Adipocyte (in vitro differentiated cells): ENCODE measurements at regions not wholly inside any gene's neighbourhood (a gene's known extent, or its start where the extent isn't known, plus 50 kb on each side); places are given as distances from the start of the nearest gene placed in this dataset.
A peak's percentile ranks its signal among the peaks of the same experiment; 100 is the strongest.

Source experiments
- DNase-seq: peaks from one replicate; pipeline ENCODE4 v3.0.0-alpha.2; 2015; ENCODE audit warnings: low read depth
- H3K27me3 ChIP-seq: replicated peaks from 2 replicates; pipeline ENCODE4 v1.7.0; 2013; ENCODE audit warnings: mild to moderate bottlenecking, low read length, moderate library complexity; ENCODE audit not compliant: control insufficient read depth, insufficient read depth
- H3K36me3 ChIP-seq: 2 replicates; pipeline ENCODE4 v1.7.0; 2013; ENCODE audit warnings: low read length, mild to moderate bottlenecking, moderate library complexity; ENCODE audit not compliant: control insufficient read depth, insufficient read depth, severe bottlenecking
- H3K4me1 ChIP-seq: 2 replicates; pipeline ENCODE4 v1.7.0; 2013; ENCODE audit warnings: mild to moderate bottlenecking, low read length, moderate library complexity; ENCODE audit not compliant: control insufficient read depth, insufficient read depth
- H3K4me3 ChIP-seq: 2 replicates; pipeline ENCODE4 v1.7.0; 2013; ENCODE audit warnings: mild to moderate bottlenecking, low read length, moderate library complexity
- H3K9ac ChIP-seq: 2 replicates; pipeline ENCODE4 v1.7.0; 2013; ENCODE audit warnings: mild to moderate bottlenecking, low read length, moderate library complexity
- H3K9me3 ChIP-seq: 2 replicates; pipeline ENCODE4 v1.7.0; 2013; ENCODE audit warnings: mild to moderate bottlenecking, low read length, moderate library complexity; ENCODE audit not compliant: control insufficient read depth

GRCh38 chr4:3826247-3827172 is 60.3 kb downstream of the ADRA2C start:
- Histone ChIP-seq H3K9me3 (no peaks in the 10 kb centered on the region), H3K9ac (no peak overlapping the region), H3K27me3 (peaks cover 48% of the 10 kb centered on the region), H3K36me3 (no peaks in the 10 kb centered on the region), H3K4me1 (peaks cover 9% of the 10 kb centered on the region), H3K4me3 (no peak overlapping the region)
- no peak for DNase-seq

DNA sequence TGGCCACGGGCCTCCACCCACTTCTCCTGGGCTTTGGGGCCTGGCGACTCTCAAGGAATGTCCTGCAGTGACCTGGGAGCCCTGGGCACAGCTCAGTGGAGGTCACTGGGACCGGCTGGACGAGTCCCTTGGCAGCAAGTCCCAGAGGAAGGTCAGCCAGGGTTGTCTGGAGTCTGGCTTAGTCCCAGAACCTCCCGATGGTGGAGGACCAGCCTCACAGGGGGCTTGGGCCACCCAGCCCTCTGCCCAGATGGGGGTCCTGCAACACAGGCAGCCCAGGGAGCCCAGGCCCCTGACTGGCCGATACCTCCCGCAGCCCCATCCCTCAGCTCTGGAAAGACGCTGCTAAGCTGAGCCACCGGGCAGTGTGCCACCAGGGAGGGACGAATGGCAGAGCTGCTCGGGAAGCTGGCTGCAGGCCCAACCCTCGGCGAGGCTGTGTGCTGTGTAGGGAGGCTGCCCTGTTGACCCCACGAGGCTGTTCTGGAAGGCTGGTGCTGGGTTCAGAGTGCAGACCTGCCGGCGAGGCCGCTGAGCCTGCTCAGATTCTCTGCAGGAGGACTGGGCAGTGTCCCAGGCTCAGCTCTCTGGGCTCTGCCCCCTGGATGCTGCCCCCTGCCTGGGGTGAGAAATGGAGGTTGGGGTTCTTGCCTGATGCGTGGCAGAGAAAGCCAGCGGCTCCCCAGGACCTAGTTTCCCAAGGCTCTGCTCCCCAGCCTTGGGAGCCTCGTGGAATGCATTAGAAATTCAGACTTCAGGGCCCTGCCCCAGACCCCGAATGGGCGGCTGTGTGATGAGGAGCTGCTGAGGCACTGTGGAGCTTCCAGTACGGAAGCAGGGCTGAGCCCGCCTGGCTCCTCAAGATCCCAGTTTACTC is 61.7 kb downstream of the ADRA2C start:
- Histone ChIP-seq H3K27me3 (peaks cover 55% of the 10 kb centered on the region), H3K36me3 (no peaks in the 10 kb centered on the region)

GRCh38 chr4:3828546-3828945 is 62.4 kb downstream of the ADRA2C start:
- no peak for DNase-seq
- H3K9me3 ChIP-seq, result no peaks in the 10 kb centered on the region
- no peak overlapping the region for H3K9ac ChIP-seq
- peaks cover 60% of the 10 kb centered on the region for H3K27me3 ChIP-seq
- no peak overlapping the region for H3K4me3 ChIP-seq
- no peaks in the 10 kb centered on the region for H3K36me3 ChIP-seq
- H3K4me1 ChIP-seq, result peaks cover 9% of the 10 kb centered on the region

More for the DNA sequence above, 61.7 kb downstream of the ADRA2C start:
- Histone ChIP-seq H3K9ac (no peak overlapping the region), H3K9me3 (no peaks in the 10 kb centered on the region), H3K4me1 (peaks cover 9% of the 10 kb centered on the region), H3K4me3 (no peak overlapping the region)
- DNase-seq, result peak; percentile 55

GRCh38 chr4:3829211-3829955 is 63.2 kb downstream of the ADRA2C start:
- Histone ChIP-seq H3K36me3 (no peaks in the 10 kb centered on the region), H3K9ac (no peak overlapping the region), H3K27me3 (peaks cover 59% of the 10 kb centered on the region), H3K4me1 (peaks cover 9% of the 10 kb centered on the region), H3K9me3 (no peaks in the 10 kb centered on the region), H3K4me3 (no peak overlapping the region)
- no peak for DNase-seq

GRCh38 chr4:3829956-3830773 is 64.0 kb downstream of the ADRA2C start:
- peaks cover 9% of the 10 kb centered on the region for H3K4me1 ChIP-seq
- peaks cover 63% of the 10 kb centered on the region for H3K27me3 ChIP-seq
- H3K9ac ChIP-seq, result no peak overlapping the region
- H3K4me3 ChIP-seq, result no peak overlapping the region
- no peak for DNase-seq
- no peaks in the 10 kb centered on the region for H3K36me3 ChIP-seq
- no peaks in the 10 kb centered on the region for H3K9me3 ChIP-seq

GRCh38 chr4:3830774-3831528 is 64.8 kb downstream of the ADRA2C start:
- Histone ChIP-seq H3K27me3 (peaks cover 64% of the 10 kb centered on the region), H3K4me1 (peaks cover 9% of the 10 kb centered on the region), H3K36me3 (no peaks in the 10 kb centered on the region), H3K9ac (no peak overlapping the region), H3K4me3 (no peak overlapping the region), H3K9me3 (no peaks in the 10 kb centered on the region)
- no peak for DNase-seq

- DNase-seq, result no peak
- peaks cover 9% of the 10 kb centered on the region for H3K4me1 ChIP-seq
- no peak overlapping the region for H3K9ac ChIP-seq
- no peak overlapping the region for H3K4me3 ChIP-seq
- no peaks in the 10 kb centered on the region for H3K9me3 ChIP-seq
- no peaks in the 10 kb centered on the region for H3K36me3 ChIP-seq
- peaks cover 66% of the 10 kb centered on the region for H3K27me3 ChIP-seq
Measured at GRCh38 chr4:3831529-3832150, 65.5 kb downstream of the ADRA2C start.

DNA sequence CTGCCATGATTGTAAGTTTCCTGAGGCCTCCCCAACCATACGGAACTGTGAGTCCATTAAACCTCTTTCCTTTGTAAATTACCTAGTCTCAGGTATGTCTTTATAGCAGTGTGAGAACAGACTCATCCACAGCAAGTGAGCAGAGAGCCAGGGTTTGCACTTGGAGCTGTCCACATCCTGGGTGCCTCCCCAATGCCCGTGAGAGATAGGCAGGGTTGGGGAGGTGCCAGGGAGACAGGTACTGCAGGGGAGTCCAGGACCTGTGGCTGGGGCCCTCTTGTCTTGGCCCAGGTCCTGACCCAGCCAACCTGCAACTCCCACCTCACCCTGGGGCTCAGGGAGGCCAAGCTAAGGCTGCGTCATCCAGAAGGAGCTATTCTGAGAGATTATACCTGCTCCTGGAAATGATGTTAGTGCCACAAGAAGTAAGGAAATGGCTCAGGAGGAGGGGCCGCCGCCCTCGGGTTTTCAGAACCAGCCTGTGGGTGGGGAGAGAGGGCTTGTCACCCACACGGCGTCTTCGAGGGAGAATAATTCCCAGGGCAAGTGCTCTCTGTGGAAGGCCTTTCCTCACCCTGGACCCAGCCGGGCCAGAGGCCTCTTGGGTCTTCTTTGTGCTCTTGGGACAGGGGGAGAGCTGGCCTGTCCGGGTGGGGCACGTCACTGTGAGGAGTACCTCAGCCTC is 66.5 kb downstream of the ADRA2C start:
- no peak for DNase-seq
- H3K36me3 ChIP-seq, result no peaks in the 10 kb centered on the region
- H3K9me3 ChIP-seq, result peaks cover 3% of the 10 kb centered on the region
- peaks cover 1% of the 10 kb centered on the region for H3K4me1 ChIP-seq
- H3K9ac ChIP-seq, result no peak overlapping the region
- no peak overlapping the region for H3K4me3 ChIP-seq
- H3K27me3 ChIP-seq, result peaks cover 76% of the 10 kb centered on the region

DNA sequence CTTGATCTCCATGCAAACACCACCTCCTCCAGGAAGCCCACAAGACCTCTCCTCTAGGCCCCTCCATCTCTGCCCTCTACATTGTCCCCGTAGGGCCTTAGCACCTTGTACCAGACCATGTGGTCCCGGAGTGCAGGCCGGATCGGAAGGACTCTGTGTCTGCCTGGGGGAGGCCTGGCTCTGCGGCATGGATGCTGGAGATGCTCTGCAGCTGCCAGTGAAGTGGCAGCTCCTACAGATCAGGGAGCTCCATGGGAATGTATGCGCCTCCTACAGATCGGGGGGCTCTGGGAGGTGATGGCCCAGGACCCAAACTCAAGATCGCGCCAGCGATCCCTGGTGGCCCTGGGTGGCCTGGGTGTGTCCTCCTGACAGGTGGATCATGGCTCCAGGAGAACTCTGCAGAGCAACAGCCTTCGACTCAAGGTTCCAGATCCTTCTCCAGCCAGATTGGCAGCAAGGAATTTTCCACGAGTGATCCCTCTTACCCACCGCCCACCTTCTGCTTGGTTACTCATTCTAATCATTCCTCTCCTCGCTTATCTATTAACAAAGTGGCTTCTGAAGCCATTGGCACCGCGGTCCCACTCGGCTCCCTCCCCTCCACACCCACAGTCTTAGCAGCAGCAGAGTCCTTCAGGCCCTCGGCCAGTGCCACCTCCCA is 67.3 kb downstream of the ADRA2C start:
- no peak for DNase-seq
- Histone ChIP-seq H3K36me3 (no peaks in the 10 kb centered on the region), H3K9me3 (peaks cover 10% of the 10 kb centered on the region), H3K27me3 (peaks cover 82% of the 10 kb centered on the region), H3K4me1 (no peaks in the 10 kb centered on the region), H3K4me3 (no peak overlapping the region), H3K9ac (no peak overlapping the region)
